HepG2 (cell line): ENCODE measurements at regions not wholly inside any gene's neighbourhood (a gene's known extent, or its start where the extent isn't known, plus 50 kb on each side); places are given as distances from the start of the nearest gene placed in this dataset.

Source experiments
- CTCF ChIP-seq: sonication (generic); formaldehyde crosslinking; IDR thresholded peaks from 2 replicates; pipeline ENCODE4 v1.5.0; 2020; ENCODE audit warnings: mild to moderate bottlenecking, missing genetic modification reagents, moderate library complexity
- EZH2 ChIP-seq: conservative IDR thresholded peaks from 2 replicates; pipeline ENCODE4 v1.6.1; 2012; ENCODE audit warnings: mild to moderate bottlenecking, low read depth, low read length, moderate library complexity
- PAX8 ChIP-seq: sonication (generic); formaldehyde crosslinking; IDR thresholded peaks from 2 replicates; pipeline ENCODE4 v1.8.0; 2022; ENCODE audit warnings: mild to moderate bottlenecking, missing genetic modification reagents, borderline replicate concordance
- ZMYM3 ChIP-seq: sonication (generic); formaldehyde crosslinking; IDR thresholded peaks from 2 replicates; pipeline ENCODE4 v1.5.1; 2020; ENCODE audit warnings: mild to moderate bottlenecking, missing genetic modification reagents

GRCh38 chr2:172297531-172297930 is 129.9 kb upstream of the ITGA6 start:
- TF ChIP-seq PAX8 (CRISPR knock-in tag) (no peak), ZMYM3 (no peak), CTCF (CRISPR knock-in tag) (no peak), EZH2 (no peak)
